ENCODE measurements at regions not wholly inside any gene's neighbourhood (a gene's known extent, or its start where the extent isn't known, plus 50 kb on each side); places are given as distances from the start of the nearest gene placed in this dataset.

GRCh38 chr4:85153221-85153620, 186.7 kb upstream of the WDFY3 start:
- TF ChIP-seq POLR2A (IDR thresholded peaks at IDR 0.05; ENCODE audit: low read depth, low read length), result no peak
- TF ChIP-seq POLR2AphosphoS5 (IDR thresholded peaks at IDR 0.05; ENCODE audit: low read depth, low read length), result no peak
- TF ChIP-seq TAF1 (IDR thresholded peaks at IDR 0.05; ENCODE audit: borderline replicate concordance, low read depth, low read length), result no peak

Data from GM12892 (cell line).